Uterus (tissue), 3 donors: ENCODE measurements at regions not wholly inside any gene's neighbourhood (a gene's known extent, or its start where the extent isn't known, plus 50 kb on each side); places are given as distances from the start of the nearest gene placed in this dataset.
"Not testable (repeated sequence)": the region's sequence is repeated elsewhere in the genome, so short reads cannot be mapped to it uniquely, and the experiment has no call there.

Source experiments
- DNase-seq, 2 donors: peaks; one replicate each; pipeline ENCODE4 v3.0.0-alpha.2; 2019 to 2020
- H3K27ac ChIP-seq, 2 donors: fragments of 200-600 bp; sonication (generic); 1 replicate in 1 of 2; 2 replicates in 1 of 2; pipeline ENCODE4 v1.5.1; 2016 to 2018
- H3K27me3 ChIP-seq, 2 donors: fragments of 200-600 bp; sonication (generic); one replicate each; pipeline ENCODE4 v1.5.1; 2018 to 2019; ENCODE audit warnings: control low read depth in 1 of 2
- H3K36me3 ChIP-seq, 2 donors: fragments of 200-600 bp; sonication (generic); one replicate each; pipeline ENCODE4 v1.5.1; 2019; ENCODE audit warnings: control low read depth in 1 of 2
- H3K4me1 ChIP-seq, 2 donors: fragments of 200-600 bp; sonication (generic); one replicate each; pipeline ENCODE4 v1.5.1; 2018 to 2019; ENCODE audit warnings: control low read depth in 1 of 2
- H3K4me3 ChIP-seq, 2 donors: fragments of 200-600 bp; sonication (generic); 1 replicate in 1 of 2; 2 replicates in 1 of 2; pipeline ENCODE4 v1.5.1; 2018 to 2019; ENCODE audit warnings: mild to moderate bottlenecking in 1 of 2
- H3K9me3 ChIP-seq, 2 donors: fragments of 200-600 bp; sonication (generic); one replicate each; pipeline ENCODE4 v1.5.1; 2019; ENCODE audit warnings: control low read depth in 1 of 2
- CTCF ChIP-seq, 4 experiments: fragments of 200-600 bp in 2 of 4; fragments of 450-650 bp in 2 of 4; sonication (generic) in 2 of 4; IDR thresholded peaks; one replicate each; pipeline ENCODE4 v1.5.1; 2016 to 2019; ENCODE audit warnings: antibody characterized with exemption in 4 of 4, mild to moderate bottlenecking in 2 of 4, moderate library complexity in 1 of 4
- POLR2A ChIP-seq, 2 donors: fragments of 450-650 bp; IDR thresholded peaks; one replicate each; pipeline ENCODE4 v1.6.1; 2016; ENCODE audit warnings: antibody characterized with exemption in 2 of 2, mild to moderate bottlenecking in 1 of 2, moderate library complexity in 1 of 2
- intact Hi-C: fragments of 100-400 bp; cut with DNase I; formaldehyde crosslinking; loops from one replicate; pipeline ENCODE4 v1.15.1; 2023; ENCODE audit warnings: low total_unique reads
- donor health status: DM: yes; HTN: yes; CAD: no.

DNA sequence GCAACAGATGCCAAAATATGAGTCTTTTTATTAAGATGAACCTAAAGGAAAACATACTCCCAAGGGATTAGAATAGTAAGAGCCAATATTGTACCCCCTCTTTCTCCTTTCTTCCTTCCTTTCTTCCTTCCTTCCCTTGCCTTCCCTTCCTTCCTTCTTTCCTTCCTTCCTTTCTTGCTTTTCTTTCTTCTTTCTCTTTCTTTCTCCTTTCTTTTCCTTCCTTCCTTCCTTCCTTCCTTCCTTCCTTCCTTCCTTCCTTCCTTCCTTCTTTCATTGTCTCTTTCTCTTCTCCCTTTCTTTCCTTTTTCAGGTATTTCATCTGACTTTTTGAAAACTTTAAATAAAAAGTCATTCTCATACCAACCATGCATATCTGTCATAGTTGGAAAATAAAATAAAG is 892.5 kb downstream of the LRFN5 start:
- intact Hi-C loops, result no loop called here
- no peak for TF ChIP-seq POLR2A (IDR thresholded peaks at IDR 0.05)
- no peak for TF ChIP-seq CTCF (IDR thresholded peaks at IDR 0.05)
- no peak for DNase-seq
- no peak overlapping the region for H3K4me3 ChIP-seq
- H3K27ac ChIP-seq, result no peak overlapping the region
- no peaks in the 10 kb centered on the region for H3K36me3 ChIP-seq
- no peaks in the 10 kb centered on the region for H3K4me1 ChIP-seq
- no peaks in the 10 kb centered on the region for H3K9me3 ChIP-seq
- H3K27me3 ChIP-seq, result no peaks in the 10 kb centered on the region

DNA sequence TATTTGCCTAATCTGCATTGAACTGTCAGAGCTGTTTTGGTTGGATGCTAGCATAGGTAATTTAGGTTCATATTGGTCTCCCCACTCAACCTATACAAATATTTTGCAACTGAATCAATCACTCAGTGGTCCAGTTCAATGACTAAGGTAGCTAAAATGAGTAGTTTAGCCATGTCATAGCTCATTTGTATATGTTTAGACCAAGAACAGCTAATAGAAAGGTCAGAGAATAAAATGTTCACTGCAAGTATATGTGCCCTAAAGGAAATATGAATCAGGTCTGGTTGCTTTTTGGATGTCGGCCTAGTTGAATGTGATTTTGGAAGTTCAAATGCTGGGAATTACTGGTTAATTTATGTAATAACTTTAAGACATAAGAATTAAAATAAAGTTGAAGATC is 883.9 kb downstream of the LRFN5 start:
- Histone ChIP-seq H3K36me3 (no peaks in the 10 kb centered on the region), H3K4me1 (no peaks in the 10 kb centered on the region), H3K27me3 (no peaks in the 10 kb centered on the region), H3K4me3 (no peak overlapping the region), H3K27ac (no peak overlapping the region), H3K9me3 (no peaks in the 10 kb centered on the region)
- intact Hi-C loops, result no loop called here
- no peak for TF ChIP-seq POLR2A (IDR thresholded peaks at IDR 0.05)
- no peak for TF ChIP-seq CTCF (IDR thresholded peaks at IDR 0.05)
- no peak for DNase-seq

GRCh38 chr14:42488965-42489364 is 882.3 kb downstream of the LRFN5 start:
- H3K4me3 ChIP-seq, result no peak overlapping the region
- no peak overlapping the region for H3K27ac ChIP-seq
- TF ChIP-seq CTCF (IDR thresholded peaks at IDR 0.05) (no peak), POLR2A (IDR thresholded peaks at IDR 0.05) (no peak)
- no peaks in the 10 kb centered on the region for H3K9me3 ChIP-seq
- intact Hi-C loops, result no loop called here
- H3K27me3 ChIP-seq, result no peaks in the 10 kb centered on the region
- H3K36me3 ChIP-seq, result no peaks in the 10 kb centered on the region
- no peaks in the 10 kb centered on the region for H3K4me1 ChIP-seq
- no peak for DNase-seq

DNA sequence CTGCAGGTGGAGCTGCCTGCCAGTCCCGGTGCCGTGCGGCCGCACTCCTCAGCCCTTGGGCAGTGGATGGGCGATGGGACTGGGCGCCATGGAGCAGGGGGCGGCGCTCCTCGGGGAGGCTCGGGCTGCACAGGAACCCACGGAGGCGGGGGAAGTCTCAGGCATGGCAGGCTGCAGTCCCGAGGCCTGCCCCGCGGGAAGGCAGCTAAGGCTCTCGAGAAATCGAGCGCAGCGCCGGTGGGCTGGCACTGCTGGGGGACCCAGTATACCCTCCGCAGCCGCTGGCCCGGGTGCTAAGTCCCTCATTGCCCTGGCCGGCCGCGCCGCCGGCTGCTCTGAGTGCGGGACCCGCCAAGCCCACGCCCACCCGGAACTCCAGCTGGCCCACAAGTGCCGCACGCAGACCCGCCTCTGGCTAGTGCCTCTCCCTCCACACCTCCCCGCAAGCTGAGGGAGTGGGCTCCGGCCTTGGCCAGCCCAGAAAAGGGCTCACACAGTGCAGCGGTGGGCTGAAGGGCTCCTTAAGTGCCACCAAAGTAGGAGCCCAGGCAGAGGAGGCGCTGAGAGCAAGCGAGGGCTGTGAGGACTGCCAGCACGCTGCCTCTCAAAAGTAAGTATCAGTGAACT is 875.8 kb downstream of the LRFN5 start:
- H3K36me3 ChIP-seq, H3K27me3 ChIP-seq, DNase-seq, intact Hi-C loops, H3K4me3 ChIP-seq, H3K9me3 ChIP-seq, H3K27ac ChIP-seq, H3K4me1 ChIP-seq: not testable (repeated sequence)

DNA sequence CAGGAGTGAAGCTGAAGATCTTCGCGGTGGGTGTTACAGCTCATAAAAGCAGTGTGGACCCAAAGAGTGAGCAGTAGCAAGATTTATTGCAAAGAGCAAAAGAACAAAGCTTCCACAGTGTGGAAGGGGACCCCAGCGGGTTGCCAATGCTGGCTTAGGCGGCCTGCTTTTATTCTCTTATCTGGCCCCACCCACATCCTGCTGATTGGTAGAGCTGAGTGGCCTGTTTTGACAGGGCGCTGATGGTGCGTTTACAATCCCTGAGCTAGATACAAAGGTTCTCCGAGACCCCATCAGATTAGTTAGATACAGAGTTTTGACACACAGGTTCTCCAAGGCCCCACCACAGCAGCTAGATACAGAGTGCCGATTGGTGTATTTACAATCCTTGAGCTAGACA is 875.0 kb downstream of the LRFN5 start:
- DNase-seq, H3K27me3 ChIP-seq, intact Hi-C loops, H3K27ac ChIP-seq, H3K9me3 ChIP-seq, H3K4me1 ChIP-seq, H3K36me3 ChIP-seq, H3K4me3 ChIP-seq: not testable (repeated sequence)

GRCh38 chr14:42480255-42480654 is 873.6 kb downstream of the LRFN5 start:
- Histone ChIP-seq H3K27ac (no peak overlapping the region), H3K27me3 (no peaks in the 10 kb centered on the region), H3K9me3 (no peaks in the 10 kb centered on the region), H3K4me3 (no peak overlapping the region), H3K36me3 (no peaks in the 10 kb centered on the region), H3K4me1 (no peaks in the 10 kb centered on the region)
- intact Hi-C loops, result no loop called here
- DNase-seq, result no peak
- TF ChIP-seq CTCF (IDR thresholded peaks at IDR 0.05), result no peak
- TF ChIP-seq POLR2A (IDR thresholded peaks at IDR 0.05), result no peak
